ENCODE measurements at regions not wholly inside any gene's neighbourhood (a gene's known extent, or its start where the extent isn't known, plus 50 kb on each side); places are given as distances from the start of the nearest gene placed in this dataset.
"Not testable (repeated sequence)": the region's sequence is repeated elsewhere in the genome, so short reads cannot be mapped to it uniquely, and the experiment has no call there.

GRCh38 chr3:109977897-109978296 is 640.6 kb upstream of the DPPA4 start:
- no peak for TF ChIP-seq ZFX (IDR thresholded peaks at IDR 0.05)
- no peak for TF ChIP-seq CTCF (conservative IDR thresholded peaks at IDR 0.05)
- H3K27ac ChIP-seq: no peak overlapping the region

GRCh38 chr3:109982201-109982600 is 644.9 kb upstream of the DPPA4 start:
- TF ChIP-seq CTCF (conservative IDR thresholded peaks at IDR 0.05) (no peak), ZFX (IDR thresholded peaks at IDR 0.05) (no peak)
- no peak overlapping the region for H3K27ac ChIP-seq

DNA sequence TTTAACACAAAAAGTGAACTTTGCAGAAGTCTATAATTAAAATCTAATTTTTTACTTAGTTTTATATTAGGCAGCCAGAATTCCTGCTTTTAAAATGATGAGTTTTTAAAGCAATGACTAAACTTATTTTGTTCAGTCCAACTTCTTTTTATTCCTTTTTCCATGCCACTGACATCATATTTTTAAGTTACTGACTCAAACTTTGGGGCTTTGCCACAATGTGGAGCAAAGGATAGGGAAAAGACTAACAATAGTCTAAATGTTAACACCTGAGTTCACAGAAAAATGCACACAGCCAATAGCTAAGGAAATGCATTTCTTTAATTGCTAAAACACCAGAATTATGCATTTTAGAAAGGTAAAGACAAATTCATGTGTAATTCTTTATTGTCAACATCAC is 647.6 kb upstream of the DPPA4 start:
- TF ChIP-seq CTCF (conservative IDR thresholded peaks at IDR 0.05): no peak
- no peak for TF ChIP-seq ZFX (IDR thresholded peaks at IDR 0.05)
- no peak overlapping the region for H3K27ac ChIP-seq

DNA sequence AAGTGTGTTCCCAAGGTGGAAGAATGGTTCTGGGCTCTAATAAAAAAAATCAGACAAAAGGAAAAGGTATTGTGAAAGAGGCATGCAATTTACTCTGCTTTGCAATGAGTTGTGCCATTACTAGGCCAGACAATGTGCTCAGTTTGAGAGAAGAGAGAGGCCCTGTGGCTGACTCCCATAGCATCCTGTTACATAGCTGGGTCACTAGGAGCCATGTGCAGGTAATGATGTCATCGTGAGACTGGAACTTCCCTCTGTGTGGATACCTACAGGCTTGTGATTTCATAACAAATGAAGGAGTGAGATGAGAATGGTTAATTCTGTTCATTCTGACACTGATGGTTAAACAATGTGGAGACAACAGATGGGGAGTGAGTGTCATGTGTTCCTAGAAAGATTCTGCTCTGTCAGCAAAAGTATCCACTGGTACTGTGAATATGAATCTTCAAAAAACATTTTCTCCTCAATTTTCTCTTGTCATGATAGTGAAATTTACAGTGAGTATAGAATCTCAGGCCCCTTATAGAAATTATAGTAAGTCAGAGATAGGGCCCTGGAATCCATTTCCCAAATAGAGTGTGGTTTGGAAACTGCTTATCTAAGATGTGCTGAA is 648.7 kb upstream of the DPPA4 start:
- H3K27ac ChIP-seq: no peak overlapping the region
- TF ChIP-seq ZFX (IDR thresholded peaks at IDR 0.05) (no peak), CTCF (conservative IDR thresholded peaks at IDR 0.05) (no peak)

DNA sequence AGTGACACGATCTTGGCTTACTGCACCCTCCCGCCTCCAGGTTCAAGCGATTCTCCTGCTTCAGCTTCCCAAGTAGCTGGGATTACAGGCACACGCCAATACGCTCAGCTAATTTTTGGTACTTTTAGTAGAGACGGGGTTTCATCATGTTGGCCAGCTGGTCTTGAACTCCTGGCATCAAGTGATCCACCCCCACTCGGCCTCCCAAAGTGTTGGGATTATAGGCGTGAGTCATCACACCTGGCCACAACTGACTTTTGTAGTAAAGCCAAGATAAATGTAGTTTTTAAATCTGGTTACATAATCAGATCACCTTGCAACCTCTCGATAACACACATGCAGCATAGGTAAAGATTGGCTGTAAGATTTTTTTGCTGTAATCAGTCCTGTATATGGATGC is 657.5 kb upstream of the DPPA4 start:
- TF ChIP-seq CTCF (conservative IDR thresholded peaks at IDR 0.05) (no peak), ZFX (IDR thresholded peaks at IDR 0.05) (no peak)
- no peak overlapping the region for H3K27ac ChIP-seq

DNA sequence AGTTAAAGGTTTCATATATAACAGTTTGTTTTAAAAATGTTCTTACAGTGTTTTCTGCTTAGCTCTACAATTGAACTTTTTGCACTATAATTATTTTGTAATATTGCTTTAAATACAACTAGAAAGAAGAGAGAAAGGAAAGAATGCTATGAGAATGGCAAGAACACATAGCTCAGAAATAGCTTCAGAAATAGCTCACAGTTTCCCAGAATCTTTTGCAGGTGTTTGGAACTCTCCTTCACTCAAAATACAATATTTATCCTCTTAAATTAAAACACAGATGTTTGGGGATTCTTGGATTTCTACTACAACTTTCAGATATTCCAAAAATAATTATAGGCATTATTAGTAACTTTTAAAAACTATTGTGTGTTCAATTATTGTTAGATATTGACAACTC is 658.0 kb upstream of the DPPA4 start:
- TF ChIP-seq ZFX (IDR thresholded peaks at IDR 0.05): no peak
- no peak for TF ChIP-seq CTCF (conservative IDR thresholded peaks at IDR 0.05)

DNA sequence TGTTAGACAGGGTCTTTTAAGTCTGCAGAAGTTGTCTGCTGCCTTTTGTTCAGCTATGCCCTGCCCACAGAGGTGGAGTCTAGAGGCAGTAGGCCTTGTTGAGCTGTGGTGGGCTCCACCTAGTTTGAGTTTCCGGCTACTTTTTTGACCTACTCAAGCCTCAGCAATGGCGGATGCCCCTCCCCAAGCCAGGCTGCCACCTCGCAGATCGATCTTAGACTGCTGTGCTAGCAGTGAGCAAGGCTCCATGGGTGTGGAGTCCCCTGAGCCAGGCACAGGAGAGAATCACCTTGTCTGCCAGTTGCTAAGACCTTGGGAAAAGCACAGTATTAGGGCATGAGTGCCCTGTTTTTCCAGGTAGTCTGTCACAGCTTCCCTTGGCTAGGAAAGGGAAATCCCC is 664.6 kb upstream of the DPPA4 start:
- not testable (repeated sequence) for H3K27ac ChIP-seq

More for the DNA sequence above, 658.0 kb upstream of the DPPA4 start:
- H3K27ac ChIP-seq: no peak overlapping the region

DNA sequence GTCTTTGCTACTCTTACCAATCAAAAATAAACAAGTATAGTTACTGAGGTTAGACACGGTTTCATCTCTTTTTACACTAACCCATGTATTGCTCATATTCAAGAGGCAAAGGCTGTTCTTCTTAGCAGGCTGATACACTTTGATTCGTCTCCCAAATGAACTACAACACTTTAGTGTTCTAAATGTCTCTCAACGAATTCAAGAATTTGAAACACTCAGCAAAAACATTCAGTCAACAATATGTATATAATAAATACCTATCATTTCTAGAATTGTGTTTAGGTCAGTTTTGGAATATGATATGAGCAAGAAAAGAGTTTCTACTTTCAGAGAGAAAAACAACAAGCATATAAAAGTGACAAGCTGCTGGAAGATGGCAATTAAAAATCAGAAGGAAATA is 669.6 kb upstream of the DPPA4 start:
- no peak overlapping the region for H3K27ac ChIP-seq

More for the DNA sequence above, 669.6 kb upstream of the DPPA4 start:
- TF ChIP-seq CTCF (conservative IDR thresholded peaks at IDR 0.05): no peak
- TF ChIP-seq ZFX (IDR thresholded peaks at IDR 0.05): no peak
